PC-9 (cell line): ENCODE measurements at regions not wholly inside any gene's neighbourhood (a gene's known extent, or its start where the extent isn't known, plus 50 kb on each side); places are given as distances from the start of the nearest gene placed in this dataset.

Source experiments
- CTCF ChIP-seq: fragments of 200-600 bp; sonication (generic); conservative IDR thresholded peaks from 2 replicates; pipeline ENCODE4 v1.6.1; 2017; ENCODE audit warnings: mixed run types, antibody characterized with exemption, mild to moderate bottlenecking, moderate library complexity
- EZH2 ChIP-seq: fragments of 200-600 bp; sonication (generic); IDR thresholded peaks from 2 replicates; pipeline ENCODE4 v1.8.0; 2017; ENCODE audit warnings: antibody characterized with exemption, low read depth

GRCh38 chr2:144165599-144166250 lies 354.2 kb downstream of the ZEB2 start:
- TF ChIP-seq CTCF (no peak), EZH2 (no peak)
